Thyroid gland (tissue), 4 donors: ENCODE measurements at regions not wholly inside any gene's neighbourhood (a gene's known extent, or its start where the extent isn't known, plus 50 kb on each side); places are given as distances from the start of the nearest gene placed in this dataset.

Experiments
- DNase-seq, 2 donors: peaks; one replicate each; pipeline ENCODE4 v3.0.0-alpha.2; 2019
- H3K27ac ChIP-seq, 3 donors: fragments of 200-600 bp; sonication (generic); 1 replicate in 2 of 3; 2 replicates in 1 of 3; pipeline ENCODE4 v1.5.1; 2016 to 2019; ENCODE audit warnings: mild to moderate bottlenecking in 1 of 3, moderate library complexity in 1 of 3
- H3K27me3 ChIP-seq: fragments of 200-600 bp; sonication (generic); one replicate; pipeline ENCODE4 v1.5.1; 2019
- H3K36me3 ChIP-seq, 2 donors: fragments of 200-600 bp; sonication (generic); one replicate each; pipeline ENCODE4 v1.5.1; 2016 to 2019
- H3K4me1 ChIP-seq, 2 donors: fragments of 200-600 bp; sonication (generic); one replicate each; pipeline ENCODE4 v1.5.1; 2017 to 2019
- H3K4me3 ChIP-seq, 3 donors: fragments of 200-600 bp; sonication (generic); replicated peaks in 1 of 3; 1 replicate in 2 of 3; 2 replicates in 1 of 3; pipeline ENCODE4 v1.5.1; 2016; ENCODE audit warnings: mild to moderate bottlenecking in 1 of 3
- H3K9me3 ChIP-seq: fragments of 200-600 bp; sonication (generic); one replicate; pipeline ENCODE4 v1.5.1; 2017
- CTCF ChIP-seq, 6 experiments: fragments of 200-600 bp in 3 of 6; fragments of 450-650 bp in 3 of 6; sonication (generic) in 3 of 6; IDR thresholded peaks; one replicate each; pipeline ENCODE4 v1.5.1; 2016 to 2019; ENCODE audit warnings: antibody characterized with exemption in 6 of 6, mild to moderate bottlenecking in 2 of 6, inconsistent platforms in 1 of 6, moderate library complexity in 1 of 6
- POLR2A ChIP-seq, 2 donors: fragments of 450-650 bp; IDR thresholded peaks; one replicate each; pipeline ENCODE4 v1.6.1; 2017; ENCODE audit warnings: antibody characterized with exemption in 2 of 2, mild to moderate bottlenecking in 2 of 2, moderate library complexity in 1 of 2
- WGBS, 2 donors: methylation state at CpG; one replicate each; pipeline ENCODE4 v1.1.5; 2017; 5-methylcytosine and 5-hydroxymethylcytosine counted together
- intact Hi-C: fragments of 100-400 bp; cut with DNase I; formaldehyde crosslinking; loops from one replicate; pipeline ENCODE4 v1.15.1; 2023

- Histone ChIP-seq H3K27ac (no peak overlapping the region), H3K36me3 (no peaks in the 10 kb centered on the region), H3K27me3 (no peaks in the 10 kb centered on the region), H3K4me1 (no peaks in the 10 kb centered on the region), H3K9me3 (no peaks in the 10 kb centered on the region), H3K4me3 (no peak overlapping the region)
- WGBS, 2 donors: 59 to 62% methylated on average over 14 of the region's 14 CpGs
- intact Hi-C loops: no loop called here
- TF ChIP-seq CTCF (IDR thresholded peaks at IDR 0.05) (no peak), POLR2A (IDR thresholded peaks at IDR 0.05) (no peak)
- no peak for DNase-seq
Observed at GRCh38 chr12:111224186-111225066, 144.5 kb downstream of the PHETA1 start.

DNA sequence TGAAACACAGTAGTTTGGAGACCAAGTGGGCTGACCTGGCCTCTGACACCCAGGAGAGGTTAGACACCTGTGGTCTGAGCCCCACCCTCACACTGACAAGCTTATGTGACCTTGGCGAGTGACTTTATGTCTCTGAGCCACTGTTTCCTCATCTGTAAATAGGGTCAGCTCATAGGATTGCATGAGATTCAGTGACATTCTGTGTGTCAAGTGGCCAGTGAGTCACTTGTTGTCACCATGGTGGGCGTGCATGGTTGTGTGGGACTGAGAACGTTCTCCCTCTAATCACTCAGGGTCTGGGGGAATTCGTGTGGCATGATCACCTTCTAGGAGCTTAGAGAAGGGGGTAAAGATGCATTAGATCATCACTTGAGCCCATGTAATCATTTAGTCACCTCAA, 146.4 kb downstream of the PHETA1 start:
- no peaks in the 10 kb centered on the region for H3K36me3 ChIP-seq
- no peaks in the 10 kb centered on the region for H3K9me3 ChIP-seq
- TF ChIP-seq POLR2A (IDR thresholded peaks at IDR 0.05) (no peak), CTCF (IDR thresholded peaks at IDR 0.05) (no peak)
- no peaks in the 10 kb centered on the region for H3K4me1 ChIP-seq
- no peak overlapping the region for H3K4me3 ChIP-seq
- DNase-seq: peak in 1 of 2 donors; percentile 5
- WGBS, 2 donors: 75 to 90% methylated on average over 4 of the region's 4 CpGs
- intact Hi-C loops: no loop called here
- H3K27me3 ChIP-seq: no peaks in the 10 kb centered on the region
- H3K27ac ChIP-seq: no peak overlapping the region

- no peak overlapping the region for H3K4me3 ChIP-seq
- H3K27ac ChIP-seq: no peak overlapping the region
- H3K4me1 ChIP-seq: no peaks in the 10 kb centered on the region
- no peak for TF ChIP-seq CTCF (IDR thresholded peaks at IDR 0.05)
- TF ChIP-seq POLR2A (IDR thresholded peaks at IDR 0.05): no peak
- WGBS, 2 donors: 83 to 89% methylated on average over 6 of the region's 6 CpGs
- DNase-seq: no peak
- no peaks in the 10 kb centered on the region for H3K9me3 ChIP-seq
- H3K36me3 ChIP-seq: no peaks in the 10 kb centered on the region
- H3K27me3 ChIP-seq: no peaks in the 10 kb centered on the region
- intact Hi-C loops: no loop called here
Observed at GRCh38 chr12:111222027-111222414, 146.9 kb downstream of the PHETA1 start.

GRCh38 chr12:111221062-111222026, 147.6 kb downstream of the PHETA1 start:
- TF ChIP-seq POLR2A (IDR thresholded peaks at IDR 0.05) (no peak), CTCF (IDR thresholded peaks at IDR 0.05) (no peak)
- Histone ChIP-seq H3K27me3 (no peaks in the 10 kb centered on the region), H3K4me1 (no peaks in the 10 kb centered on the region), H3K9me3 (no peaks in the 10 kb centered on the region), H3K27ac (no peak overlapping the region), H3K4me3 (no peak overlapping the region), H3K36me3 (no peaks in the 10 kb centered on the region)
- no peak for DNase-seq
- 84 to 85% methylated on average over 14 of the region's 14 CpGs for WGBS, 2 donors
- intact Hi-C loops: no loop called here
